ENCODE measurements at regions not wholly inside any gene's neighbourhood (a gene's known extent, or its start where the extent isn't known, plus 50 kb on each side); places are given as distances from the start of the nearest gene placed in this dataset.
"Not testable (repeated sequence)": the region's sequence is repeated elsewhere in the genome, so short reads cannot be mapped to it uniquely, and the experiment has no call there.

- Histone ChIP-seq H3K79me2 (ENCODE audit: insufficient read depth, low read depth, low read length) (no peaks in the 10 kb centered on the region), H3K27ac (ENCODE audit: low read depth, low read length, poor library complexity, severe bottlenecking) (no peak overlapping the region), H3K4me2 (ENCODE audit: low read length) (no peak overlapping the region), H3K36me3 (ENCODE audit: insufficient read depth, low read length) (no peaks in the 10 kb centered on the region), H3K4me3 (ENCODE audit: low read depth, low read length, poor library complexity, severe bottlenecking) (no peak overlapping the region), H4K20me1 (ENCODE audit: insufficient read depth, low read length) (no peaks in the 10 kb centered on the region), H3K9me3 (ENCODE audit: low read length) (peaks cover 9% of the 10 kb centered on the region; the same call in 1 of the 2 replicates), H3K4me1 (ENCODE audit: insufficient read depth, low read length, poor library complexity, severe bottlenecking) (peaks cover 14% of the 10 kb centered on the region), H3K9me2 (ENCODE audit: insufficient read depth, low read length) (no peaks in the 10 kb centered on the region), H2AFZ (ENCODE audit: low read length) (no peak overlapping the region)
- no TSS peak for BruUV-seq (replicated peaks)
- TF ChIP-seq, protein P1, sequence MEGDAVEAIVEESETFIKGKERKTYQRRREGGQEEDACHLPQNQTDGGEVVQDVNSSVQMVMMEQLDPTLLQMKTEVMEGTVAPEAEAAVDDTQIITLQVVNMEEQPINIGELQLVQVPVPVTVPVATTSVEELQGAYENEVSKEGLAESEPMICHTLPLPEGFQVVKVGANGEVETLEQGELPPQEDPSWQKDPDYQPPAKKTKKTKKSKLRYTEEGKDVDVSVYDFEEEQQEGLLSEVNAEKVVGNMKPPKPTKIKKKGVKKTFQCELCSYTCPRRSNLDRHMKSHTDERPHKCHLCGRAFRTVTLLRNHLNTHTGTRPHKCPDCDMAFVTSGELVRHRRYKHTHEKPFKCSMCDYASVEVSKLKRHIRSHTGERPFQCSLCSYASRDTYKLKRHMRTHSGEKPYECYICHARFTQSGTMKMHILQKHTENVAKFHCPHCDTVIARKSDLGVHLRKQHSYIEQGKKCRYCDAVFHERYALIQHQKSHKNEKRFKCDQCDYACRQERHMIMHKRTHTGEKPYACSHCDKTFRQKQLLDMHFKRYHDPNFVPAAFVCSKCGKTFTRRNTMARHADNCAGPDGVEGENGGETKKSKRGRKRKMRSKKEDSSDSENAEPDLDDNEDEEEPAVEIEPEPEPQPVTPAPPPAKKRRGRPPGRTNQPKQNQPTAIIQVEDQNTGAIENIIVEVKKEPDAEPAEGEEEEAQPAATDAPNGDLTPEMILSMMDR (conservative IDR thresholded peaks at IDR 0.05; ENCODE audit: low read length) = no peak
- no peak for TF ChIP-seq EZH2phosphoT487 (IDR thresholded peaks at IDR 0.05; ENCODE audit: borderline replicate concordance, low read depth, low read length)
- no peak for DNase-seq (ENCODE audit: low spot score)
- intact Hi-C loops (cut with micrococcal nuclease; ENCODE audit: unreplicated experiment) = no loop called here
- CTCF ChIA-PET (ENCODE audit: unreplicated experiment) = no interaction called here
- POLR2A ChIA-PET = interaction anchor here (0.9 kb wide), 1 partner anchor 72 kb away, joined by 3 read pairs; no protein-coding TSS in a partner anchor
Observed at GRCh38 chr22:22329792-22330191, 85.2 kb downstream of the VPREB1 start.

DNA sequence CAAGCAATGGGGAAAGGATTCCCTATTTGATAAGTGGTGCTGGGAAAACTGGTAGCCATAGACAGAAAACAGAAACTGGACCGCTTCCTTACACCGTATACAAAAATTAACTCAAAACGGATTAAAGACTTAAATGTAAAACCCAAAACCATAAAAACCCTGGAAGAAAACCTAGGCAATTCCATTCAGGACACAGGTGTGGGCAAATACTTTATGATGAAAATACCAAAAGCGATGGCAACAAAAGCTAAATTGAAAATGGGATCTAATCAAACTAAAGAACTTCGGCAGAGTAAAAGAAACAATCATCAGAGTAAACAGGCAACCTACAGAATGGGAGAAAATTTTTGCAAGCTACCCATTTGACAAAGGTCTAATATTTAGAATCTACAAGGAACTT, 91.1 kb downstream of the VPREB1 start:
- H3K4me3 ChIP-seq (ENCODE audit: low read depth, low read length, poor library complexity, severe bottlenecking); H2AFZ ChIP-seq (ENCODE audit: low read length); H3K9me2 ChIP-seq (ENCODE audit: insufficient read depth, low read length); intact Hi-C loops (cut with micrococcal nuclease; ENCODE audit: unreplicated experiment); DNase-seq (ENCODE audit: low spot score); H3K27ac ChIP-seq (ENCODE audit: low read depth, low read length, poor library complexity, severe bottlenecking); H4K20me1 ChIP-seq (ENCODE audit: insufficient read depth, low read length); POLR2A ChIA-PET; CTCF ChIA-PET (ENCODE audit: unreplicated experiment); H3K4me2 ChIP-seq (ENCODE audit: low read length); H3K79me2 ChIP-seq (ENCODE audit: insufficient read depth, low read depth, low read length); H3K4me1 ChIP-seq (ENCODE audit: insufficient read depth, low read length, poor library complexity, severe bottlenecking); BruUV-seq (replicated peaks); H3K36me3 ChIP-seq (ENCODE audit: insufficient read depth, low read length): not testable (repeated sequence)
- H3K9me3 ChIP-seq (ENCODE audit: low read length) = peaks cover 23% of the 10 kb centered on the region; the same call in 1 of the 2 replicates

DNA sequence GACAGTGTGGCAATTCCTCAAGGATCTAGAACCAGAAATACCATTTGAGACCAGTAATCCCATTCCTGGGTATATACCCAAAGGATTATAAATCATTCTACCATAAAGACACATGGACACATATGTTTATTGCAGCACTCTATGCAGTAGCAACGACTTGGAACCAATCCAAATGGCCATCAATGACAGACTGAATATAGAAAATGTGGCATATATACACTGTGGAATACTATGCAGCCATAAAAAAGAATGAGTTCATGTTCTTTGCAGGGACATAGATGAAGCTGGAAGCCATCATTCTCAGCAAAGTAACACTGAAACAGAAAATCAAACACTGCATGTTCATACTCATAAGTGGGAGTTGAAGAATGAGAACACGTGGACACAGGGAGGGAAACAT, 91.7 kb downstream of the VPREB1 start:
- H2AFZ ChIP-seq (ENCODE audit: low read length); CTCF ChIA-PET (ENCODE audit: unreplicated experiment); H4K20me1 ChIP-seq (ENCODE audit: insufficient read depth, low read length); intact Hi-C loops (cut with micrococcal nuclease; ENCODE audit: unreplicated experiment); H3K36me3 ChIP-seq (ENCODE audit: insufficient read depth, low read length); BruUV-seq (replicated peaks); DNase-seq (ENCODE audit: low spot score); H3K4me2 ChIP-seq (ENCODE audit: low read length); POLR2A ChIA-PET; H3K4me3 ChIP-seq (ENCODE audit: low read depth, low read length, poor library complexity, severe bottlenecking); H3K27ac ChIP-seq (ENCODE audit: low read depth, low read length, poor library complexity, severe bottlenecking); H3K79me2 ChIP-seq (ENCODE audit: insufficient read depth, low read depth, low read length); H3K4me1 ChIP-seq (ENCODE audit: insufficient read depth, low read length, poor library complexity, severe bottlenecking); H3K9me2 ChIP-seq (ENCODE audit: insufficient read depth, low read length): not testable (repeated sequence)
- peaks cover 22% of the 10 kb centered on the region; the same call in 1 of the 2 replicates for H3K9me3 ChIP-seq (ENCODE audit: low read length)

DNA sequence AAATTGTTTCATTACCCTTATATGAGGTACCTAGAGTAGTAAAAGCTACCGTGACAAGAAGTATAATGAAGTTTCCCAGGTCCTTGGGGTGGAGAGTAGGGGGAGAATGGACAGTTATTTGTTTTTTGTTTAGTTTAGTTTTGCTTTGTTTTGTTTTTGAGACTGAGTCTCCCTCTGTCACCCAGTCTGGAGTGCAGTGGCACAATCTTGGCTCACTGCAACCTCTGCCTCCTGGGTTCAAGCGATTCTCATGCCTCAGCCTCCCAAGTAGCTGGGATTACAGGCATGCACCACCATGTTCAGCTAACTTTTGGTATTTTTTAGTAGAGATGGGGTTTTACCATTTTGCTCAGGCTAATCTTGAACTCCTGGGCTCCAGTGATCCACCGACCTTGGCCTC, 94.2 kb downstream of the VPREB1 start:
- H3K27ac ChIP-seq (ENCODE audit: low read depth, low read length, poor library complexity, severe bottlenecking); H3K4me2 ChIP-seq (ENCODE audit: low read length); H4K20me1 ChIP-seq (ENCODE audit: insufficient read depth, low read length); H3K36me3 ChIP-seq (ENCODE audit: insufficient read depth, low read length); intact Hi-C loops (cut with micrococcal nuclease; ENCODE audit: unreplicated experiment); H3K4me3 ChIP-seq (ENCODE audit: low read depth, low read length, poor library complexity, severe bottlenecking); H3K4me1 ChIP-seq (ENCODE audit: insufficient read depth, low read length, poor library complexity, severe bottlenecking); H3K79me2 ChIP-seq (ENCODE audit: insufficient read depth, low read depth, low read length); H3K9me2 ChIP-seq (ENCODE audit: insufficient read depth, low read length); H2AFZ ChIP-seq (ENCODE audit: low read length); DNase-seq (ENCODE audit: low spot score); POLR2A ChIA-PET; CTCF ChIA-PET (ENCODE audit: unreplicated experiment); BruUV-seq (replicated peaks): not testable (repeated sequence)
- H3K9me3 ChIP-seq (ENCODE audit: low read length) = peaks cover 13% of the 10 kb centered on the region; the same call in 1 of the 2 replicates
